ENCODE measurements at regions not wholly inside any gene's neighbourhood (a gene's known extent, or its start where the extent isn't known, plus 50 kb on each side); places are given as distances from the start of the nearest gene placed in this dataset.
"Not testable (repeated sequence)": the region's sequence is repeated elsewhere in the genome, so short reads cannot be mapped to it uniquely, and the experiment has no call there.

DNA sequence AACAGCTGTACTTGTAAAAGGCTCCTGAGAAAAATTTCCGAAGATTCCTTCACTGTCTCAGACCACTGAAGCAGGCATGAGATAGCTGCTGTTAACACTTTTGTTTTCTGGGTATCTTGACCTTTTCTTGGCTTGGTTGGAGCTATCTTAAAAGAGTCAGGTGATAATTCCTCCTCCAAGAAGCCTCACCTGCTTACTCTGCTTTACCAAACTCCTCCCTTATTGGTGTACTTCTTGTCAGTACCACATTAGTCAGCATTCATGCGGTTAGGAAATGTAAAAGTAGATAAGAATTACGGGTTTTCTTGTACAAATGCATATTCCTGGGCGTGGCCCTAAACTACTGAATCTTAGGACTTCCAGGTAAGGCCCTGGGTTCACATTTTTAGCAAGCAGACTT is 489.8 kb upstream of the LARGE1 start:
- no peak for DNase-seq (ENCODE audit: low read depth, low spot score)
- in situ Hi-C loops (cut with HindIII; ENCODE audit: low sequenced_read_pairs): no loop called here

DNA sequence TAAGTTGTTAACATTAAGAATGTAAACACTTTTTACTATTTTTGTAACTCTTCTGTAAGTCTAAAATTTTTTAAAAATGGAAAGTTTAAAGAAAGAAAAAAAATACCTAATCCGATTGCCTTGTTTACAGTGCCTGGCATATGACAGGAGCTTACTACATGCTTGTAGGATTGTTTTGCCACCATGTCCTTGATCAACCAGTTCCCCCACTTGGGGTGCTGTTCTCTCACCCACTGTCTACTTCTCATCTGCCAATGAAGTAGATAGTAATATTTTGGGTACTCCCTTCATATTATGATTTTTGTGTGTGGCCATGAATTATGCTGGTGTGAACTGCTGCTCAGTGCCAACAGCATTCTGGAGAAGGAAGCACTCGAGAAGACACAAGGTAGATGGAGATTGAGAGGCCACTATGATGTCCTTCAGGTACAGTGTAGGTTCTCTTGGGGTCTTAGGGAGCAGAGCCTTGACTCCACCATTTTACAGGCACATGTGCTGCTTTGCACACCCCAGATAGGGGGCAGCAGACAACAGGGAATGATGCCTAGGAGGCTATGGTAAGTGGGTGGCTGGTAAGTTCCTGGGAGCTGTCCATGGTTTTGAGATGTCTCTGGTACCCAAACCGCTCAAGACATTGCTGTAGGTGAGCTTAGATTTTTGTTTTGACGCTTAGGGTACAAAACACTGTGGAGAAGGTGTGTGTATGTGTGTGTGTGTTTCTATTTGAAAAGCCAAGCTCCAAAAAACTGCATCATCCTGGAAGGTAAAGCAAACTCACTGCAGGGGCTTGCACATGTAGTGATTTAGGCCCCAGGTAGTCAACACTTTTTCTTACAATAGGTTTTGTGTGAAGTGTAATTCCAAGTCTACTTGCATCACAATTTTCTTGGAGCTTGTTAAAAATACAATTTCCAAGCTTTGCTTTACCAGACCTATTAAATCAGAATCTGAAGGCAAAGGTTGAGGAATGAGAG is 494.5 kb upstream of the LARGE1 start:
- TF ChIP-seq, protein P1, sequence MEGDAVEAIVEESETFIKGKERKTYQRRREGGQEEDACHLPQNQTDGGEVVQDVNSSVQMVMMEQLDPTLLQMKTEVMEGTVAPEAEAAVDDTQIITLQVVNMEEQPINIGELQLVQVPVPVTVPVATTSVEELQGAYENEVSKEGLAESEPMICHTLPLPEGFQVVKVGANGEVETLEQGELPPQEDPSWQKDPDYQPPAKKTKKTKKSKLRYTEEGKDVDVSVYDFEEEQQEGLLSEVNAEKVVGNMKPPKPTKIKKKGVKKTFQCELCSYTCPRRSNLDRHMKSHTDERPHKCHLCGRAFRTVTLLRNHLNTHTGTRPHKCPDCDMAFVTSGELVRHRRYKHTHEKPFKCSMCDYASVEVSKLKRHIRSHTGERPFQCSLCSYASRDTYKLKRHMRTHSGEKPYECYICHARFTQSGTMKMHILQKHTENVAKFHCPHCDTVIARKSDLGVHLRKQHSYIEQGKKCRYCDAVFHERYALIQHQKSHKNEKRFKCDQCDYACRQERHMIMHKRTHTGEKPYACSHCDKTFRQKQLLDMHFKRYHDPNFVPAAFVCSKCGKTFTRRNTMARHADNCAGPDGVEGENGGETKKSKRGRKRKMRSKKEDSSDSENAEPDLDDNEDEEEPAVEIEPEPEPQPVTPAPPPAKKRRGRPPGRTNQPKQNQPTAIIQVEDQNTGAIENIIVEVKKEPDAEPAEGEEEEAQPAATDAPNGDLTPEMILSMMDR (IDR thresholded peaks at IDR 0.05; ENCODE audit: low read depth, low read length): no peak
- H3K4me3 ChIP-seq (ENCODE audit: low read depth, low read length): no peak overlapping the region
- no peak for DNase-seq (ENCODE audit: low read depth, low spot score)
- in situ Hi-C loops (cut with HindIII; ENCODE audit: low sequenced_read_pairs): no loop called here

More for the DNA sequence above, 489.8 kb upstream of the LARGE1 start:
- no peak overlapping the region for H3K4me3 ChIP-seq (ENCODE audit: low read depth, low read length)
- TF ChIP-seq, protein P1 (IDR thresholded peaks at IDR 0.05; ENCODE audit: low read depth, low read length): no peak

DNA sequence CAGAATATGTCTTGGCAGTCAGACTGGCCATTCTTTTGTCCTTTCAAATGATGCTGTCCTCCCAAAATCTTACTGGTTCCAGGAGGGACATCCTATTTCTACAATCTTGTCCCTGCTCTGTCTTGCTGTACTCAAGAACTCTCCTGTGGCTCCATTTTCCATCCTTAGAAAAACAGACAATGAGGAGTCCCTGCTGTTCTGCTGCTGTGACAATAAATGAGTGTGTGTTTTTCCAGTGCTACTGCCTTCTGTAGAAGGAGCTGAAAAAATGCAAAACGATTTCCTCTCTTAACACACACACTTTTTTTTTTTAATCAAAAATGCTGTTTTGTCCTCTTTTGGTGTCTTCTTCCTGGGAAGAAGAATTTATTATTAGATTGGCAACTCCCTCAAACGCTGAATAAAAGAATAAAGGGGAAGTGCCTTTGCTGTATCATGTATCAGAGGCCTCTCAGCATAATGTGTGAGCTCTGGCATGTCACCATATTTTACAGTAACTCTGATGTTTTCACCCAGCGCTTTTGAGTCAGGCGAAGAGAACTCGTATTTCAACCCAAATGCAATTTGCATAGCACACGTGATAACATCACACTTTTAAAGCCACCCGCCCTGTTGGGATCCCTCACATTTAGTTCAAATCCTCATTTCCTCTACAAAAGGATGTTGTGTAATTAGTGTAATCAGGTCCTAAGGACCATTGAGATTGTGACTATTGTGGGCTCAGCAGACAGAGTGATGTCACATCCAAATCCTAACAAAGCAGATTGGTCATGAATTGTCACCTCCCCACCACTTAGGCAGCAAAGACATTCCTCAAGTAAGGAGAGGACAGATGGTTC is 496.0 kb upstream of the LARGE1 start:
- no peak overlapping the region for H3K4me3 ChIP-seq (ENCODE audit: low read depth, low read length)
- in situ Hi-C loops (cut with HindIII; ENCODE audit: low sequenced_read_pairs): no loop called here
- no peak for DNase-seq (ENCODE audit: low read depth, low spot score)
- TF ChIP-seq, protein P1 (IDR thresholded peaks at IDR 0.05; ENCODE audit: low read depth, low read length): no peak

DNA sequence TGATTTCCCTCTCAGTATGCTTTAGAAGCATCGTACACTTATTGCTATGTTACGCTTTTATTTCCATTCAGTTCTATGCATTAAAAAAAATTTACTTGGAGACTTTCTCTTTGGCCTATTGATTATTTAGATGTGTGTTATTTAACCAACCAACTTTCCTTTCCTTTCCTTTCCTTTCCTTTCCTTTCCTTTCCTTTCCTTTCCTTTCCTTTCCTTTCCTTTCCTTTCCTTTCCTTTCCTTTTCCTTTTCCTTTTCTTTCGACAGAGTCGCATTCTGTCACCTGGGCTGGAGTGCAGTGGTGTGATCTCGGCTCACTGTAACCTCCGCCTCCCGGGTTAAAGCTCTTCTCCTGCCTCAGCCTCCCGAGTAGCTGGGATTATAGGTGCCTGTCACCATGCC is 502.7 kb upstream of the LARGE1 start:
- in situ Hi-C loops (cut with HindIII; ENCODE audit: low sequenced_read_pairs); DNase-seq (ENCODE audit: low read depth, low spot score); H3K4me3 ChIP-seq (ENCODE audit: low read depth, low read length): not testable (repeated sequence)

DNA sequence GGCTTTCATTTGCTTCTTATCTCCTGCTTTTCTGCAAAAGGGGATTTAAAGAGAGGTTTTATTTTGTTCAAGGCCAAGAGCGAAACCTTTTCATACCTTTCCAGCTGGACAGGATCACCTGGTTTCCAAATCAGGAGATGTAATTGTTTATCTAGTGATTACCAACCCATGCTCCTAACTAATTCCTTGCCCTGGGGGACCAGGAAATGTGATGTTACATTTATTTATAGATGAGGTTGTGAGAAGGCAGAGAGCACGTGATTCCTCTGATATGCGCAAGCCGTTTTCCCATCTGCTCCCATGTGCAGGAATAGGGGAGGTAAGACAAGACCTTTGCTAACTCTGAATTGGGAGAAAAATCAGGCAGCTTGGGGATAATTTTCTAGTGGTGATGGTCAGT is 507.2 kb upstream of the LARGE1 start:
- DNase-seq (ENCODE audit: low read depth, low spot score): no peak
- H3K4me3 ChIP-seq (ENCODE audit: low read depth, low read length): no peak overlapping the region
- TF ChIP-seq, protein P1 (IDR thresholded peaks at IDR 0.05; ENCODE audit: low read depth, low read length): no peak
- in situ Hi-C loops (cut with HindIII; ENCODE audit: low sequenced_read_pairs): no loop called here

DNA sequence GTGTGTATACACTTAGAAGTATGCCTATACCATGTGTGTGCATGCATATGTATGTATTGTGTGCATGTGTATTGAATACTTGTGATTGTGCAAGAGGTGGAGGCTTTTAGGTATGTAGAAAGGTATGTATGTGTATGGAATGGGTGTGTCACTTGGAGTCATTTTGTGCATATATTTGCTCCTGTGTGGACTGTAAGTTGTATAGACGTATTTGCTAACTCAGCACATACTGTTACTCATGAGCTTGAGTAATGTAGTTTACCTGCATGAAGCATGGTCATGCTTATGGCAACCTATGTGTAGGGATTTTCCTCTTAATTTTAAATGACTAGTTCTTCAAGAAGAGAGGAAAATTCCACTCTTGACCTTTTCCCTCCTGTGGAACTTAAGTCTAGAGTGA is 507.6 kb upstream of the LARGE1 start:
- H3K4me3 ChIP-seq (ENCODE audit: low read depth, low read length): no peak overlapping the region
- in situ Hi-C loops (cut with HindIII; ENCODE audit: low sequenced_read_pairs): no loop called here
- no peak for DNase-seq (ENCODE audit: low read depth, low spot score)
- TF ChIP-seq, protein P1 (IDR thresholded peaks at IDR 0.05; ENCODE audit: low read depth, low read length): no peak
